GM10266 (cell line): ENCODE measurements at regions not wholly inside any gene's neighbourhood (a gene's known extent, or its start where the extent isn't known, plus 50 kb on each side); places are given as distances from the start of the nearest gene placed in this dataset.

Experiments
- DNase-seq: peaks from one replicate; pipeline ENCODE4 v3.0.0; 2012; ENCODE audit errors: extremely low spot score
- TF ChIP-seq, protein P1 (sequence below): IDR thresholded peaks from 2 replicates; pipeline ENCODE4 v1.5.1; 2012; ENCODE audit warnings: mild to moderate bottlenecking, low read depth; ENCODE audit not compliant: control insufficient read depth, insufficient read depth; ENCODE audit errors: missing control alignments

DNA sequence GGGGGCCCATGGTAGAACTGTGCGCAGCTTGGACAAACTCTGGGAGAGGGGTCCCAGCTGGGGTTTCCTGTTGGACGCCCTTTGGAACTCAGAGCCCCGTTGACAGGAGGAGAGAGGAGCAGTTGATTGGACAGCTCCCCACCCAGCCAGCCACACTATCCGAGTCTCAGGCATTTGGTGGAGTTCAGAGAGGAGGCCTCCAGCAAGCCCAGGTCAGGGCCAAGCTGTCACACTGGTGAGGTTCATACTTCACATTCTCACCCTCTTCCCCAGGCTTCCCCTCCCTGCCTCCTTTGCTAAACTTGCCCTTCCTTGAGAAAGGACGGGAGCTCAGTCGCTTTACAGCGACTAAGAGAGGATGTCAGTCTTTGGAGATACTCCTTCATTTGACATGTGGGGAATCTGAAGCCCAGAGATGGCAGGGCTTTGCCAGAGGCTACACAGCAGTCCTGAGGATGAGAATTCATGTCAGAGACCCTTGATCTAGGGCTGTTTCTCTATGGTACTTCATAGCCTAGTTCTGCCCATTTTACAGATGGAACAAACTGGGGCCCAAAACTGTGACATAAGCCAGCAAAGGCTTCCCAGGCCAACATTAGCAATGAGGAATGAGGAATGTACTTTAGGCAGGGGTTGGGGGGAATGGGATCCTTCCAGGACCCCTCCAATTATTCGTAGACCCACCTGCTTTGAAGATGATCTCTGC, 142.2 kb downstream of the SMAD6 start:
- DNase-seq: no peak
- TF ChIP-seq, protein P1, sequence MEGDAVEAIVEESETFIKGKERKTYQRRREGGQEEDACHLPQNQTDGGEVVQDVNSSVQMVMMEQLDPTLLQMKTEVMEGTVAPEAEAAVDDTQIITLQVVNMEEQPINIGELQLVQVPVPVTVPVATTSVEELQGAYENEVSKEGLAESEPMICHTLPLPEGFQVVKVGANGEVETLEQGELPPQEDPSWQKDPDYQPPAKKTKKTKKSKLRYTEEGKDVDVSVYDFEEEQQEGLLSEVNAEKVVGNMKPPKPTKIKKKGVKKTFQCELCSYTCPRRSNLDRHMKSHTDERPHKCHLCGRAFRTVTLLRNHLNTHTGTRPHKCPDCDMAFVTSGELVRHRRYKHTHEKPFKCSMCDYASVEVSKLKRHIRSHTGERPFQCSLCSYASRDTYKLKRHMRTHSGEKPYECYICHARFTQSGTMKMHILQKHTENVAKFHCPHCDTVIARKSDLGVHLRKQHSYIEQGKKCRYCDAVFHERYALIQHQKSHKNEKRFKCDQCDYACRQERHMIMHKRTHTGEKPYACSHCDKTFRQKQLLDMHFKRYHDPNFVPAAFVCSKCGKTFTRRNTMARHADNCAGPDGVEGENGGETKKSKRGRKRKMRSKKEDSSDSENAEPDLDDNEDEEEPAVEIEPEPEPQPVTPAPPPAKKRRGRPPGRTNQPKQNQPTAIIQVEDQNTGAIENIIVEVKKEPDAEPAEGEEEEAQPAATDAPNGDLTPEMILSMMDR: no peak

DNA sequence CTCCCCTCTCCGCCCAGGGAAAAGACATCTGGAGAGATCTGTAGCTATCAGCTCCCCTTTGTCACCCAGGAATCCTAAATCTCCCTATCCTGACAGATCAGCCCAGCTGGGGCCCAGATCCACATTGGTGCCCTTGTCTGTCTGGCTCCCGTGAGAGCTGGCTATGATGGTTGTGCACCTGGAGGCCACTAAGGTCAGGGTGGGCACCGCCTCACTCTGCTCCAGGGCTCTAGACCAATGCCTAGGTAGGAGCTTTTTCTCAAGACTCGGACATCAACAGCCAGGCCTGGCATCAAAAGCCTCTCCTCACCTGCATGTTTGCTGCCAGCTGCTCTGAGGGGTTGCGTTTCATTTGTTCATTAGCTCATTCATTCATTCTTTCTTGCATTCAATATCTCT, 142.7 kb downstream of the SMAD6 start:
- DNase-seq: no peak
- TF ChIP-seq, protein P1: no peak

DNA sequence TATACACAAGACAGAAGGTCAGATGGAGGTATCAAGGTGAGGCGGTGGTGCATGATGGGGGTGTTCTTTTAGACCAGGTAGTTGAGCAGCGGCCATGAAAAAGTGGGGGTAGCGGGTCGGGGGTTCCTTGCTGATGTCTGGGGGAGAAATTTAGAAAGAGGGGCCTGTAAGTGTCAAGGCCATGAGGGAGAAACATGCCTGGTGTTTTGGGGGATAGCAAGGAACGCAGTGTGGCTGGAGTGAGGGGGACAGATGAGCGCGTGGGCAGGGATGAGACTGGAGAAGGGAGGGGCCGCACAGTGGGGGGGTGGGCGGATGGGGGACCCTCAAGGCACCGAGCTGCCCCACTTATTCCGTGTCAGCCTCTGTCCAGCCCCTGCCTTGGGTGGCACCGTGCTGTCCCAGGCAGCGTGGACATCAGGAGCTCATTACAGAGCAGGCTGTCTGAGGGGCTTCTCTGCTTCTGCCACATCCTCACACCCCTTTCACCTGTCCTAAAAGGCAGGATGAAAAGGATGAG, 143.3 kb downstream of the SMAD6 start:
- TF ChIP-seq, protein P1: no peak
- no peak for DNase-seq

DNA sequence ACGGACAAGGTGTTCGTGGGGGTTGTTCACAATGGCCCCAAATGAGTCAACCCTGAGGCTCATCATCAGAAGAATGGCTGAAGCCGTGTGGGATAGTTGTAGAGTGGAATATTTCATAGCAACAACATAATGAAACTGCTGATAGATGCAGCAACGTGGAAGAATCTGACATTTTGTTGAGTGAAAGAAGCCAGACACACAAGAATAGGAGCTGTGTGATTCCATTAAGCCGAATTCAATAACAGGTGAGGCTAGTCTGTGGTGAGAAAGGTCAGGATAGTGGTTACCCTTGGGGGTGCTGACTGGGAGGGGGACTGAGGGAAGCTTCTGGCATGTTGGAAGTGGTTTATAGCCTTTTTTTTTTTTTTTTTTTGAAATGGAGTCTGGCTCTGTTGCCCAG, 144.0 kb downstream of the SMAD6 start:
- DNase-seq: no peak
- TF ChIP-seq, protein P1: no peak

DNA sequence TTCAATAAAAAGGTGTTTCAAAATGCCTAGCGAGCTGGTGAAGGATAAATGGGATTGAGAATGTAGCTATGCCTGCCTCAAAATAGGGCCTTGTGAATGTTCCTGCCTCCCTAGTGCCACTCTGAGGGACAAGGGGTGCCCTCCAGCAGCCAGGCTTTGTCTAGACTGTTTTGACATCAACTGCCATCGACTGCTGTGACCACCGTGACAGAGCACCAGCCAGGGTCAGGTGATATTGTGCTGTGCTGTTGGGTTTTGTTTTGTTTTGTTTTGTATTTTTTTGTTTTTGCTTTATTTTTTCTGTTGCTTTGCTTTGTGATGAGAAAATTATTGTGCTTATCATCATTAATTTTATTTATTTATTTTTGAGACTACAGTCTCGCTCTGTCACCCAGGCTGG, 144.8 kb downstream of the SMAD6 start:
- TF ChIP-seq, protein P1: no peak
- no peak for DNase-seq

DNA sequence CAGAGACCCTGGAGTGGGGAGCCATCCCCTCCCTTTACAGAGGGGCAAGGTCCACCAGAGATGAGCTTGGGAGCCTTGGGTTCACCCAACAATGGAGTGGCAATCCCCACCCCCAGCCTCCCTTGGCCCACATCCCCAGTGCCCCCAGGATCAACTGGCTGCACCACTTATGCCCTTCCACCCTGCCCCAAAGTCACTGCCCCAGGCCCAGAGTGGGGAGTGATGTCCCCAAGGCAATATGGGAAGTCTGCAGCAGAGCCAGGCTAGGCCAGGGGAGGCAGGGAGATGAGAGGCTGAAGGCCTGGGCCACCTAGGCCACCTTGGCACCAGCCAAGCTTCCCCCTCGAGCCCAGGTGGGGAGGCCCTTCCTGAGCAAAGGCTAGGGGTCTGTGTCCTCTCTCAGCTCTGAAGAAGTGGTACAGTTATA, 145.5 kb downstream of the SMAD6 start:
- TF ChIP-seq, protein P1: no peak
- no peak for DNase-seq

DNA sequence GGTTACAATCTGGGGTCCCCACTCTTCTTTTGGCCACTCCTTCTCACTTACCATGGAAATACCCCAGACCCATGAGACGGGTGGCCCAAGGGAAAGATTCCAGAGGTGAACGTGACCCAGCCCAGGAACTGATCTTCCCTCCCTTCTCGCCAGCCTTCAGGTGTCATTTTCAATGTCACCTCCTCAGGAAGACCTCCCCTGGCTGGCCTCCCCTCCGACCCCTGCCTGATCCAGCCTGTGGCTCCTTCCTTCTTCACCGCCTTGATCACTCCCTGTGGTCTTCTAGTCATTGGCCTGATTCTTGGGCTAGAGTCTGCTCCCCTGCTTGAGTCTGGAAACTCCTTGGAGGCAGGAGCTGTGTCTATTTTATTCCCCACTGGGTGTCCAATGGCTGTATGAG, 146.1 kb downstream of the SMAD6 start:
- TF ChIP-seq, protein P1: no peak
- DNase-seq: no peak
